ENCODE measurements at regions not wholly inside any gene's neighbourhood (a gene's known extent, or its start where the extent isn't known, plus 50 kb on each side); places are given as distances from the start of the nearest gene placed in this dataset.

DNA sequence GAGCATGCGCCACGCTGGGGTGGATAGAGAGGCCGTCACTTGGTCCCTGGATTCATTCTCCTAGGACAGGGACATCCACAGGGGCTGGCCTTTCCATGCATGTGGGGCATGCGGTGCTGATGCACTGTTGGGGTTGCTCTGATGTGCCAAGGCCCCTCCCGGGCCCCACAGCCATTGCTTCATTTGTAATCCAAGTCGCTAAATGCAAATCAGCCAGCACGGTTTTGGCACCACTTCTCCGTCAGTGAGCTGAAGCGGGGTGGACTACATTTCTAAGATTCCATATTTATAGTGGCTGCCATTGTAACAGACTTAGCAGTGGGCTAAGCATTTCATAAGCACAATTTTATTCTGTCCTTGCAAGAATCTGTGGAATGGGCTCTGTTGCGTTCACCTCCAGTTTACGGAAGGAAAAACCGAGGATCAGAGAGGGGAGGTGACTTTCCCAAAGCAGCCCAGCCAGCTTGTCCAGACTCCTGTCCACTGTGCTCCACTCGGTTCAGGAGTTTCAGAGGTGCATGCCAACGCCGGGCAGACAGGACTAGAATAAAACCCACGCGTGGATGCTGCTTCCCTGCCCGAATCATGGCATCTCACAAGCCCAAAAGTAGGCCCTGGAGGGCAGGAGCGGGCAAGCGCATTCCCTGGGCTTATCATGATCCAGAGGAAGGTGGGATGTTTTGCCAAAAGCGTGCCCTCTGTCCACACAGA is 102.6 kb upstream of the COL5A1 start:
- TF ChIP-seq, protein P1, sequence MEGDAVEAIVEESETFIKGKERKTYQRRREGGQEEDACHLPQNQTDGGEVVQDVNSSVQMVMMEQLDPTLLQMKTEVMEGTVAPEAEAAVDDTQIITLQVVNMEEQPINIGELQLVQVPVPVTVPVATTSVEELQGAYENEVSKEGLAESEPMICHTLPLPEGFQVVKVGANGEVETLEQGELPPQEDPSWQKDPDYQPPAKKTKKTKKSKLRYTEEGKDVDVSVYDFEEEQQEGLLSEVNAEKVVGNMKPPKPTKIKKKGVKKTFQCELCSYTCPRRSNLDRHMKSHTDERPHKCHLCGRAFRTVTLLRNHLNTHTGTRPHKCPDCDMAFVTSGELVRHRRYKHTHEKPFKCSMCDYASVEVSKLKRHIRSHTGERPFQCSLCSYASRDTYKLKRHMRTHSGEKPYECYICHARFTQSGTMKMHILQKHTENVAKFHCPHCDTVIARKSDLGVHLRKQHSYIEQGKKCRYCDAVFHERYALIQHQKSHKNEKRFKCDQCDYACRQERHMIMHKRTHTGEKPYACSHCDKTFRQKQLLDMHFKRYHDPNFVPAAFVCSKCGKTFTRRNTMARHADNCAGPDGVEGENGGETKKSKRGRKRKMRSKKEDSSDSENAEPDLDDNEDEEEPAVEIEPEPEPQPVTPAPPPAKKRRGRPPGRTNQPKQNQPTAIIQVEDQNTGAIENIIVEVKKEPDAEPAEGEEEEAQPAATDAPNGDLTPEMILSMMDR (IDR thresholded peaks at IDR 0.05; ENCODE audit: poor library complexity, severe bottlenecking) = no peak
- TF ChIP-seq, protein P2, sequence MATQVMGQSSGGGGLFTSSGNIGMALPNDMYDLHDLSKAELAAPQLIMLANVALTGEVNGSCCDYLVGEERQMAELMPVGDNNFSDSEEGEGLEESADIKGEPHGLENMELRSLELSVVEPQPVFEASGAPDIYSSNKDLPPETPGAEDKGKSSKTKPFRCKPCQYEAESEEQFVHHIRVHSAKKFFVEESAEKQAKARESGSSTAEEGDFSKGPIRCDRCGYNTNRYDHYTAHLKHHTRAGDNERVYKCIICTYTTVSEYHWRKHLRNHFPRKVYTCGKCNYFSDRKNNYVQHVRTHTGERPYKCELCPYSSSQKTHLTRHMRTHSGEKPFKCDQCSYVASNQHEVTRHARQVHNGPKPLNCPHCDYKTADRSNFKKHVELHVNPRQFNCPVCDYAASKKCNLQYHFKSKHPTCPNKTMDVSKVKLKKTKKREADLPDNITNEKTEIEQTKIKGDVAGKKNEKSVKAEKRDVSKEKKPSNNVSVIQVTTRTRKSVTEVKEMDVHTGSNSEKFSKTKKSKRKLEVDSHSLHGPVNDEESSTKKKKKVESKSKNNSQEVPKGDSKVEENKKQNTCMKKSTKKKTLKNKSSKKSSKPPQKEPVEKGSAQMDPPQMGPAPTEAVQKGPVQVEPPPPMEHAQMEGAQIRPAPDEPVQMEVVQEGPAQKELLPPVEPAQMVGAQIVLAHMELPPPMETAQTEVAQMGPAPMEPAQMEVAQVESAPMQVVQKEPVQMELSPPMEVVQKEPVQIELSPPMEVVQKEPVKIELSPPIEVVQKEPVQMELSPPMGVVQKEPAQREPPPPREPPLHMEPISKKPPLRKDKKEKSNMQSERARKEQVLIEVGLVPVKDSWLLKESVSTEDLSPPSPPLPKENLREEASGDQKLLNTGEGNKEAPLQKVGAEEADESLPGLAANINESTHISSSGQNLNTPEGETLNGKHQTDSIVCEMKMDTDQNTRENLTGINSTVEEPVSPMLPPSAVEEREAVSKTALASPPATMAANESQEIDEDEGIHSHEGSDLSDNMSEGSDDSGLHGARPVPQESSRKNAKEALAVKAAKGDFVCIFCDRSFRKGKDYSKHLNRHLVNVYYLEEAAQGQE (IDR thresholded peaks at IDR 0.05; ENCODE audit: borderline replicate concordance) = no peak
- no peak for TF ChIP-seq EZH2 (IDR thresholded peaks at IDR 0.05; ENCODE audit: borderline replicate concordance, insufficient read depth, low read length, poor library complexity, severe bottlenecking)
- TF ChIP-seq SMC3 (conservative IDR thresholded peaks at IDR 0.05; ENCODE audit: poor library complexity) = no peak
- no peak for TF ChIP-seq EP300 (conservative IDR thresholded peaks at IDR 0.05; ENCODE audit: poor library complexity, severe bottlenecking)
- TF ChIP-seq POLR2AphosphoS5 (IDR thresholded peaks at IDR 0.05) = no peak
- no peak for TF ChIP-seq MXI1 (conservative IDR thresholded peaks at IDR 0.05; ENCODE audit: poor library complexity, severe bottlenecking)
- TF ChIP-seq RAD21 (conservative IDR thresholded peaks at IDR 0.05) = no peak
